HG03135 (cell line): ENCODE measurements at regions not wholly inside any gene's neighbourhood (a gene's known extent, or its start where the extent isn't known, plus 50 kb on each side); places are given as distances from the start of the nearest gene placed in this dataset.

Experiments used
- ATAC-seq: cut with Tn5 transposase; IDR thresholded peaks from one replicate; pipeline ENCODE4 v1.9.1; 2021; ENCODE audit warnings: mild to moderate bottlenecking, moderate library complexity; ENCODE audit not compliant: unreplicated experiment

- ATAC-seq = no peak
These were observed 95.9 kb downstream of the GLUL start for GRCh38 chr1:182295697-182296096.

- no peak for ATAC-seq
These were observed 98.4 kb downstream of the GLUL start for GRCh38 chr1:182293119-182293589.

- no peak for ATAC-seq
These were observed 99.3 kb downstream of the GLUL start for GRCh38 chr1:182292193-182292741.

GRCh38 chr1:182291584-182292192 lies 99.9 kb downstream of the GLUL start:
- ATAC-seq = no peak

GRCh38 chr1:182288749-182289604 lies 102.6 kb downstream of the GLUL start:
- no peak for ATAC-seq

GRCh38 chr1:182286761-182287160 lies 104.8 kb downstream of the GLUL start:
- ATAC-seq = no peak

- no peak for ATAC-seq
These were observed 107.6 kb downstream of the GLUL start for GRCh38 chr1:182283746-182284544.

- no peak for ATAC-seq
These were observed 110.0 kb downstream of the GLUL start for GRCh38 chr1:182281541-182281940.

GRCh38 chr1:182280504-182280900 lies 111.1 kb downstream of the GLUL start:
- no peak for ATAC-seq

- ATAC-seq = no peak
These were observed 111.7 kb downstream of the GLUL start for GRCh38 chr1:182279724-182280503.

GRCh38 chr1:182279302-182279701 lies 112.3 kb downstream of the GLUL start:
- ATAC-seq = no peak

- ATAC-seq = no peak
These were observed 113.2 kb downstream of the GLUL start for GRCh38 chr1:182278144-182279054.

- ATAC-seq = no peak
These were observed 116.3 kb downstream of the GLUL start for GRCh38 chr1:182275271-182275670.

GRCh38 chr1:182274618-182275017 lies 117.0 kb downstream of the GLUL start:
- ATAC-seq = no peak

- ATAC-seq = no peak
These were observed 120.9 kb downstream of the GLUL start for GRCh38 chr1:182270731-182271130.

- ATAC-seq = no peak
These were observed 122.5 kb downstream of the GLUL start for GRCh38 chr1:182269097-182269496.

- ATAC-seq = no peak
These were observed 122.9 kb downstream of the GLUL start for GRCh38 chr1:182268669-182269068.

- ATAC-seq = no peak
These were observed 127.4 kb downstream of the GLUL start for GRCh38 chr1:182264185-182264584.

GRCh38 chr1:182263706-182264105 lies 127.9 kb downstream of the GLUL start:
- ATAC-seq = no peak
